ENCODE measurements at regions not wholly inside any gene's neighbourhood (a gene's known extent, or its start where the extent isn't known, plus 50 kb on each side); places are given as distances from the start of the nearest gene placed in this dataset.

DNA sequence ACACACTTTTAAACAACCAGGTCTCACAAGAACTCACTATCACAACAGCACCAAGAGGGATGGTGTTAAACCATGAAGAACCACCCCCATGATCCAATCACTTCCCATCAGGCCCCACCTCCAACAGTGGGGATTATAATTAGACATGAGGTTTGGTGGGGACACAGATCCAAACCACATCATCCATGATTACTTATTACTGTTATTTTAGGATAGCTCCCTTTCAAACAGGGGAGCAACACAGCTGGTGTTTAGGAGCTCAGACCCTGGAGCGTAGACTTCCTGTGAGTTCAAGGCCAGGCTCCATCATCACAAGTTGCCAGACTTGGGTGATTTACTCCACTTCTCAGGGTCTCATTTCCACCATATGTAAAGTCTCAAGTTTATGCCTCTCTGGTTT is 382.7 kb downstream of the HRH4 start:
- Histone ChIP-seq H4K20me1 (ENCODE audit: insufficient read depth, low read length) (no peaks in the 10 kb centered on the region), H3K27ac (ENCODE audit: low read depth, low read length, poor library complexity, severe bottlenecking) (no peak overlapping the region), H3K79me2 (ENCODE audit: insufficient read depth, low read depth, low read length) (no peaks in the 10 kb centered on the region), H2AFZ (ENCODE audit: low read length) (no peak overlapping the region), H3K4me3 (ENCODE audit: low read depth, low read length, poor library complexity, severe bottlenecking) (no peak overlapping the region), H3K36me3 (ENCODE audit: insufficient read depth, low read length) (no peaks in the 10 kb centered on the region), H3K9me2 (ENCODE audit: insufficient read depth, low read length) (no peaks in the 10 kb centered on the region), H3K9me3 (ENCODE audit: low read length) (no peaks in the 10 kb centered on the region), H3K4me2 (ENCODE audit: low read length) (no peak overlapping the region), H3K4me1 (ENCODE audit: insufficient read depth, low read length, poor library complexity, severe bottlenecking) (peaks cover 11% of the 10 kb centered on the region)
- TF ChIP-seq, protein P1, sequence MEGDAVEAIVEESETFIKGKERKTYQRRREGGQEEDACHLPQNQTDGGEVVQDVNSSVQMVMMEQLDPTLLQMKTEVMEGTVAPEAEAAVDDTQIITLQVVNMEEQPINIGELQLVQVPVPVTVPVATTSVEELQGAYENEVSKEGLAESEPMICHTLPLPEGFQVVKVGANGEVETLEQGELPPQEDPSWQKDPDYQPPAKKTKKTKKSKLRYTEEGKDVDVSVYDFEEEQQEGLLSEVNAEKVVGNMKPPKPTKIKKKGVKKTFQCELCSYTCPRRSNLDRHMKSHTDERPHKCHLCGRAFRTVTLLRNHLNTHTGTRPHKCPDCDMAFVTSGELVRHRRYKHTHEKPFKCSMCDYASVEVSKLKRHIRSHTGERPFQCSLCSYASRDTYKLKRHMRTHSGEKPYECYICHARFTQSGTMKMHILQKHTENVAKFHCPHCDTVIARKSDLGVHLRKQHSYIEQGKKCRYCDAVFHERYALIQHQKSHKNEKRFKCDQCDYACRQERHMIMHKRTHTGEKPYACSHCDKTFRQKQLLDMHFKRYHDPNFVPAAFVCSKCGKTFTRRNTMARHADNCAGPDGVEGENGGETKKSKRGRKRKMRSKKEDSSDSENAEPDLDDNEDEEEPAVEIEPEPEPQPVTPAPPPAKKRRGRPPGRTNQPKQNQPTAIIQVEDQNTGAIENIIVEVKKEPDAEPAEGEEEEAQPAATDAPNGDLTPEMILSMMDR (conservative IDR thresholded peaks at IDR 0.05; ENCODE audit: low read length): no peak
- no peak for TF ChIP-seq EZH2phosphoT487 (IDR thresholded peaks at IDR 0.05; ENCODE audit: borderline replicate concordance, low read depth, low read length)
- ChIA-PET POLR2A (interaction anchor here (0.6 kb wide), 1 partner anchor 970 kb away, joined by 3 read pairs; no protein-coding TSS in a partner anchor), CTCF (ENCODE audit: unreplicated experiment) (no interaction called here)
- no peak for DNase-seq (ENCODE audit: low spot score)
- intact Hi-C loops (cut with micrococcal nuclease; ENCODE audit: unreplicated experiment): no loop called here
- BruUV-seq (replicated peaks): no TSS peak

DNA sequence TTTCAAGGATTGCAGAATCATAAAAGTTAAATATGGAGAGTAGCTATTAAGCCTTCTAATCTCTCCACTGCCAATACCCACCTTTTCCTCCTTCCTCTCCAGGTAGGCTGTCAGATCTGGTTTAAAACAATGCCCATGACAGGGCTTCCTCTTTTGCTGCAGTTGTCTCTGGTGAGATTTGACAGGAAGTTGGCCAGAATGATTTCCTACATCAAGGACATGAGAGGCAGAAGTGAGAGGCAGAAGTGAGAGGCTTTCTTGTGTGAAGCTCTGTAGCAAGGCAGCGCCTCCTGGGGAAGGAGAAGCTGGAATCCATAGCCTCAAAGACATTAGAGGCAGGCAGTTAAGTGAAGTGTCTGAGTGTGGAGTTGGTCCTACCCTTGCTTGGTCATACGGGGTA is 385.7 kb downstream of the HRH4 start:
- DNase-seq (ENCODE audit: low spot score): peak; percentile 67
- intact Hi-C loops (cut with micrococcal nuclease; ENCODE audit: unreplicated experiment): no loop called here
- CTCF ChIA-PET (ENCODE audit: unreplicated experiment): no interaction called here

DNA sequence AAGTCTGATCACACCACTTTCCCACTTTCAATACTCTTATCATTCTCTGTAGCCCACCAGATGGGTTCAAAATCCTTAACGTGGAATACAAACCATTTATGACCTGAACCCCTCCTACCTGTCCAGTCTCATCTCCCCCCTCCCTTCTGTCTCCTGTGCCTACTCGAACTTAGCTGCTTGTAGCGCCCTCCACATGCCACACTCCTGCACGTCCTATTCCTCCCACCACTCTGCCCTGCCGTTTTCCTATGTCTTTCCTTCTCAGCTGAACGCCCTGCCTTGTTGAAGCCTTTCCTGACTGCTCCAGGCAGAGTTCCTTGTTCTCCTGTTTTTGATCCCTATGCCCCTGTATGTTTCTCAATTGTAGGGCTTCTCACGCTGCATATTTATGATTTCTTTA is 390.1 kb downstream of the HRH4 start:
- Histone ChIP-seq H3K79me2 (ENCODE audit: insufficient read depth, low read depth, low read length) (no peaks in the 10 kb centered on the region), H3K27ac (ENCODE audit: low read depth, low read length, poor library complexity, severe bottlenecking) (no peak overlapping the region), H4K20me1 (ENCODE audit: insufficient read depth, low read length) (no peaks in the 10 kb centered on the region), H3K4me1 (ENCODE audit: insufficient read depth, low read length, poor library complexity, severe bottlenecking) (peaks cover 11% of the 10 kb centered on the region), H2AFZ (ENCODE audit: low read length) (no peak overlapping the region), H3K36me3 (ENCODE audit: insufficient read depth, low read length) (no peaks in the 10 kb centered on the region), H3K4me3 (ENCODE audit: low read depth, low read length, poor library complexity, severe bottlenecking) (no peak overlapping the region), H3K9me3 (ENCODE audit: low read length) (no peaks in the 10 kb centered on the region), H3K4me2 (ENCODE audit: low read length) (no peak overlapping the region), H3K9me2 (ENCODE audit: insufficient read depth, low read length) (no peaks in the 10 kb centered on the region)
- no peak for DNase-seq (ENCODE audit: low spot score)
- CTCF ChIA-PET (ENCODE audit: unreplicated experiment): no interaction called here
- no peak for TF ChIP-seq EZH2phosphoT487 (IDR thresholded peaks at IDR 0.05; ENCODE audit: borderline replicate concordance, low read depth, low read length)
- TF ChIP-seq, protein P1 (conservative IDR thresholded peaks at IDR 0.05; ENCODE audit: low read length): no peak
- BruUV-seq (replicated peaks): no TSS peak
- intact Hi-C loops (cut with micrococcal nuclease; ENCODE audit: unreplicated experiment): no loop called here
- POLR2A ChIA-PET: no interaction called here

More for the DNA sequence above, 385.7 kb downstream of the HRH4 start:
- H3K4me3 ChIP-seq (ENCODE audit: low read depth, low read length, poor library complexity, severe bottlenecking): no peak overlapping the region
- TF ChIP-seq, protein P1 (conservative IDR thresholded peaks at IDR 0.05; ENCODE audit: low read length): peak; percentile 29; the same call in 1 of the 2 replicates
- TF ChIP-seq EZH2phosphoT487 (IDR thresholded peaks at IDR 0.05; ENCODE audit: borderline replicate concordance, low read depth, low read length): no peak
- H2AFZ ChIP-seq (ENCODE audit: low read length): no peak overlapping the region
- peak overlapping the region; percentile 26; the same call in 1 of the 2 replicates for H3K4me2 ChIP-seq (ENCODE audit: low read length)
- H3K79me2 ChIP-seq (ENCODE audit: insufficient read depth, low read depth, low read length): no peaks in the 10 kb centered on the region
- no peaks in the 10 kb centered on the region for H3K9me3 ChIP-seq (ENCODE audit: low read length)
- no peaks in the 10 kb centered on the region for H3K9me2 ChIP-seq (ENCODE audit: insufficient read depth, low read length)
- H3K27ac ChIP-seq (ENCODE audit: low read depth, low read length, poor library complexity, severe bottlenecking): no peak overlapping the region
- no peaks in the 10 kb centered on the region for H3K36me3 ChIP-seq (ENCODE audit: insufficient read depth, low read length)
- POLR2A ChIA-PET: interaction anchor here (0.7 kb wide), 1 partner anchor 157 kb away, joined by 3 read pairs; no protein-coding TSS in a partner anchor
- H3K4me1 ChIP-seq (ENCODE audit: insufficient read depth, low read length, poor library complexity, severe bottlenecking): peaks cover 11% of the 10 kb centered on the region
- no TSS peak for BruUV-seq (replicated peaks)
- no peaks in the 10 kb centered on the region for H4K20me1 ChIP-seq (ENCODE audit: insufficient read depth, low read length)

Data from OCI-LY7 (cell line).